IMR-90 (cell line): ENCODE measurements at regions not wholly inside any gene's neighbourhood (a gene's known extent, or its start where the extent isn't known, plus 50 kb on each side); places are given as distances from the start of the nearest gene placed in this dataset.

Experiments used
- BHLHE40 ChIP-seq: fragments of 150-350 bp; IDR thresholded peaks from 2 replicates; pipeline ENCODE4 v1.6.1; 2016; ENCODE audit warnings: mild to moderate bottlenecking, low read depth, low read length
- CEBPB ChIP-seq: IDR thresholded peaks from 2 replicates; pipeline ENCODE4 v1.6.1; 2012; ENCODE audit warnings: low read depth, low read length, improper control_type of control experiment
- CHD1 ChIP-seq: IDR thresholded peaks from 2 replicates; pipeline ENCODE4 v1.6.1; 2012; ENCODE audit warnings: low read depth, low read length, improper control_type of control experiment
- CTCF ChIP-seq: conservative IDR thresholded peaks from 2 replicates; pipeline ENCODE4 v1.5.1; 2012; ENCODE audit warnings: mild to moderate bottlenecking, low read depth, low read length, improper control_type of control experiment
- FOS ChIP-seq: fragments of 150-350 bp; IDR thresholded peaks from 2 replicates; pipeline ENCODE4 v1.6.1; 2016; ENCODE audit warnings: low read depth, low read length
- POLR2A ChIP-seq: IDR thresholded peaks from 2 replicates; pipeline ENCODE4 v1.6.1; 2012; ENCODE audit warnings: mild to moderate bottlenecking, low read depth, low read length
- RCOR1 ChIP-seq: IDR thresholded peaks from 2 replicates; pipeline ENCODE4 v1.6.1; 2012; ENCODE audit warnings: mild to moderate bottlenecking, low read length, improper control_type of control experiment; ENCODE audit not compliant: insufficient replicate concordance
- RFX5 ChIP-seq: IDR thresholded peaks from 2 replicates; pipeline ENCODE4 v1.8.0; 2012; ENCODE audit warnings: low read depth, mild to moderate bottlenecking, low read length, moderate library complexity
- SMC3 ChIP-seq: fragments of 150-350 bp; IDR thresholded peaks from 2 replicates; pipeline ENCODE4 v1.6.1; 2016; ENCODE audit warnings: low read depth, mild to moderate bottlenecking, antibody characterized with exemption, low read length, moderate library complexity
- USF2 ChIP-seq: fragments of 150-350 bp; IDR thresholded peaks from 2 replicates; pipeline ENCODE4 v1.6.1; 2017; ENCODE audit warnings: mild to moderate bottlenecking, antibody characterized with exemption, low read length, low read depth
- TF ChIP-seq, protein P1 (sequence below): fragments of 150-350 bp; IDR thresholded peaks from 2 replicates; pipeline ENCODE4 v1.6.1; 2016; ENCODE audit warnings: low read depth, mild to moderate bottlenecking, low read length, moderate library complexity, borderline replicate concordance

DNA sequence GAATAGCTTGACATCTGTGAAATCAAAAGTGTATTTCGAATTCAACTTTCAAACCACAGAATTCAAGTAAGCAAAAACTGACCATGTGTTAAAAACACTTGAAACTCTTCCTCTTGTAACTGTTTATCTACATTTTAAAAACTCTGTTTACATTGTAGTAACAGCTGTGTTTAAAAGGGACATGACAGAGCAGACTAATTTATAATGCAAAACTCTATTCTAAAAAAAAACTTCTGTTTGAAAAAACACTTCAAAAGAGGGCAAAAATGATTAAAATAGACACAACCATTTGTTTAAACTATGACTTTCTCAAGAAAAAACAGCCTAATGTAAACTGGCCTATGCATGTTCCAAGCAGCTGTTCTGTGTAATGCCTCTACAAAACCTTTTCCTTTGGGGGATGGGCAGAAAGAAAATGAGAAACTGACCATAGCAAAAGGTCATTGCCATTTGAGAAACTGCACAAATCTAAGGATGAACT, 149.1 kb upstream of the HMGA2 start:
- TF ChIP-seq CTCF, result no peak
- no peak for TF ChIP-seq FOS
- no peak for TF ChIP-seq RFX5
- no peak for TF ChIP-seq BHLHE40
- no peak for TF ChIP-seq SMC3
- no peak for TF ChIP-seq RCOR1
- TF ChIP-seq POLR2A, result no peak
- no peak for TF ChIP-seq CEBPB
- no peak for TF ChIP-seq USF2
- TF ChIP-seq, protein P1, sequence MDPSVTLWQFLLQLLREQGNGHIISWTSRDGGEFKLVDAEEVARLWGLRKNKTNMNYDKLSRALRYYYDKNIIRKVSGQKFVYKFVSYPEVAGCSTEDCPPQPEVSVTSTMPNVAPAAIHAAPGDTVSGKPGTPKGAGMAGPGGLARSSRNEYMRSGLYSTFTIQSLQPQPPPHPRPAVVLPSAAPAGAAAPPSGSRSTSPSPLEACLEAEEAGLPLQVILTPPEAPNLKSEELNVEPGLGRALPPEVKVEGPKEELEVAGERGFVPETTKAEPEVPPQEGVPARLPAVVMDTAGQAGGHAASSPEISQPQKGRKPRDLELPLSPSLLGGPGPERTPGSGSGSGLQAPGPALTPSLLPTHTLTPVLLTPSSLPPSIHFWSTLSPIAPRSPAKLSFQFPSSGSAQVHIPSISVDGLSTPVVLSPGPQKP, result no peak
- no peak for TF ChIP-seq CHD1
